ENCODE measurements at regions not wholly inside any gene's neighbourhood (a gene's known extent, or its start where the extent isn't known, plus 50 kb on each side); places are given as distances from the start of the nearest gene placed in this dataset.

GRCh38 chr6:7671076-7671475, 54.8 kb upstream of the BMP6 start:
- no peak for TF ChIP-seq CTCF (conservative IDR thresholded peaks at IDR 0.05 in 1 of 2, IDR thresholded peaks at IDR 0.05 in 1 of 2; ENCODE audit: extremely low read depth in 1 of 2, insufficient read depth in 1 of 2, low read depth in 1 of 2, low read length in 2 of 2)
- no peak for TF ChIP-seq EZH2 (IDR thresholded peaks at IDR 0.05; ENCODE audit: borderline replicate concordance, low read length)
